Tibial nerve (tissue), 4 donors: ENCODE measurements at regions not wholly inside any gene's neighbourhood (a gene's known extent, or its start where the extent isn't known, plus 50 kb on each side); places are given as distances from the start of the nearest gene placed in this dataset.

Experiments
- DNase-seq, 2 donors: peaks; one replicate each; pipeline ENCODE4 v3.0.0-alpha.2; 2019; ENCODE audit warnings: low spot score in 2 of 2
- H3K27ac ChIP-seq, 4 donors: fragments of 200-600 bp; sonication (generic) in 3 of 4; one replicate each; pipeline ENCODE4 v1.5.1; 2017 to 2019; ENCODE audit warnings: mild to moderate bottlenecking in 1 of 4
- H3K27me3 ChIP-seq, 2 donors: fragments of 200-600 bp; sonication (generic) in 1 of 2; one replicate each; pipeline versions ENCODE4 v1.5.1 to v1.6.0; 2017 to 2019
- H3K36me3 ChIP-seq, 3 donors: fragments of 200-600 bp; sonication (generic); one replicate each; pipeline ENCODE4 v1.5.1; 2018 to 2019
- H3K4me1 ChIP-seq, 4 donors: fragments of 200-600 bp; sonication (generic) in 3 of 4; one replicate each; pipeline ENCODE4 v1.5.1; 2017 to 2019
- H3K4me3 ChIP-seq, 4 donors: fragments of 200-600 bp; sonication (generic) in 3 of 4; one replicate each; pipeline ENCODE4 v1.5.1; 2017 to 2019; ENCODE audit warnings: mild to moderate bottlenecking in 1 of 4, moderate library complexity in 1 of 4
- H3K9me3 ChIP-seq, 4 donors: fragments of 200-600 bp; sonication (generic) in 3 of 4; one replicate each; pipeline ENCODE4 v1.5.1; 2017 to 2019
- CTCF ChIP-seq, 5 experiments: fragments of 200-600 bp in 3 of 5; fragments of 450-650 bp in 2 of 5; sonication (generic) in 3 of 5; IDR thresholded peaks; one replicate each; pipeline ENCODE4 v1.5.1; 2016 to 2019; ENCODE audit warnings: antibody characterized with exemption in 5 of 5, mild to moderate bottlenecking in 3 of 5, moderate library complexity in 2 of 5
- EP300 ChIP-seq, 2 donors: sonication (generic); formaldehyde crosslinking; IDR thresholded peaks; one replicate each; pipeline ENCODE4 v1.6.1; 2017; ENCODE audit warnings: antibody characterized with exemption in 2 of 2, mild to moderate bottlenecking in 1 of 2
- POLR2A ChIP-seq, 2 donors: fragments of 450-650 bp; IDR thresholded peaks; one replicate each; pipeline ENCODE4 v1.6.1; 2017; ENCODE audit warnings: antibody characterized with exemption in 2 of 2, mild to moderate bottlenecking in 2 of 2, moderate library complexity in 2 of 2
- WGBS, 2 donors: methylation state at CpG; one replicate each; pipeline ENCODE4 v1.1.5; 2018; 5-methylcytosine and 5-hydroxymethylcytosine counted together

DNA sequence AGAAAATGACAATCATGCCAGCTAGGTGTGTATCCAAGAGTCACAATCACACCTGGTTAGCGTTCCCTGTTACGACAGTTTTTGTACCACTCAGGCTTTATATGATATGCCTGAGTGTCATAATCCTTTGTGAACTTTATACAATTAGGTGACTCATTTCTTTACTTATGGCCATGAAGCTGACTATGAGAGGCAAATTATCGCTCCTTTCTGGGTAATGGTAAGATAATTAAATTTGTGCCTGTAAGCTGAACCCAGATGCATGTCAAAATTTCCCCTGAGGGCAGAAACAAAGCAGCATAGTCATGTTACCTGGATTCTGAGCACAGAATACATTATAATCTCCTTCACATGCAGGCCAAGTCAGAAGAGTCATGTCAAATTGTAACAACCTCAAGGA, 970.1 kb upstream of the AMELY start:
- Histone ChIP-seq H3K27ac (no peak overlapping the region), H3K9me3 (no peaks in the 10 kb centered on the region), H3K4me3 (no peak overlapping the region), H3K36me3 (no peaks in the 10 kb centered on the region), H3K27me3 (no peaks in the 10 kb centered on the region), H3K4me1 (no peaks in the 10 kb centered on the region)
- 95% methylated on average over 3 of the region's 3 CpGs; no CpG with 5 or more reads in 1 of the 2 donors for WGBS, 2 donors
- TF ChIP-seq CTCF (IDR thresholded peaks at IDR 0.05), result no peak
- DNase-seq, result no peak

DNA sequence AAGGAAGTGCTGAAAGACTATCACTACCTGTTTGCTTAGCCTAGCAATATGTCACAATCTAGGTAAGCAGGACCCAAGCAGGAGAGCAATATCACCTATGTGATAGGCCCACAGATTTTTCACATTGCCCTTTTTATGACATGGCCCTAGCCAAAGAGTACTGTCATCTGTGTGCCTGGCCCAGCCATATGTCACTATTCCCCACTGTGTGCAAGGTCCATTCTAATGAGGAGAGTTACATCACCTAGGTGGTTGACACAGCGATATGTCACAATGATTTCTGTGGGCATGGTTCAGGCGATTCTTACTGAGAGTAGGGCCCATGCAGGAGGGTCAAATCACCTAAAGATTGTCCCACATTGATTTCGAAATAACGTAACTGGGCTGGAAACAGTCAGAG, 967.7 kb upstream of the AMELY start:
- H3K27me3 ChIP-seq, result no peaks in the 10 kb centered on the region
- no peak for DNase-seq
- no peaks in the 10 kb centered on the region for H3K36me3 ChIP-seq
- no peaks in the 10 kb centered on the region for H3K4me1 ChIP-seq
- TF ChIP-seq POLR2A (IDR thresholded peaks at IDR 0.05), result no peak
- no peak for TF ChIP-seq EP300 (IDR thresholded peaks at IDR 0.05)
- TF ChIP-seq CTCF (IDR thresholded peaks at IDR 0.05), result no peak
- H3K4me3 ChIP-seq, result no peak overlapping the region
- H3K27ac ChIP-seq, result no peak overlapping the region
- no peaks in the 10 kb centered on the region for H3K9me3 ChIP-seq
- 85% methylated on average over 4 of the region's 4 CpGs; no CpG with 5 or more reads in 1 of the 2 donors for WGBS, 2 donors

DNA sequence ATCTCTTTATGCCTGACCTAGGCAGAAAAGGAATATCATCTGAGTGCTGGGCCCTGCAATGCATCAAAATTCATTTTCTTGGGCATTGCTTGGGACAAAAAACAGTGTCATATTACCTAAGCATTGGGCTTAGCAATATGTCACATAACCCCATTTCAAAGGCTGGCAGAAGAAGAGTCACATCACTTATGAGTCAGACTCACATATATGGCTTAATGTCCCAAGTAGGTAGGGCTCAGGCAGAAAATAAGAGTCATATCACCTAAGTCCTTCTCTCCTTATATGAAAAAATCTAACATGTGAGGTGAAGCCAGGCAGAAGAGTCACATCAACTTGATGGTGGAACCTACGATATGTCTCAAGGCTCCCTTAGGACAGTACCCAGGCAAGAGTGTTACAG, 967.2 kb upstream of the AMELY start:
- Histone ChIP-seq H3K27me3 (no peaks in the 10 kb centered on the region), H3K4me3 (no peak overlapping the region), H3K4me1 (no peaks in the 10 kb centered on the region), H3K27ac (no peak overlapping the region), H3K9me3 (no peaks in the 10 kb centered on the region), H3K36me3 (no peaks in the 10 kb centered on the region)
- 100% methylated on average over 1 of the region's 1 CpG; no CpG with 5 or more reads in 1 of the 2 donors for WGBS, 2 donors
- TF ChIP-seq CTCF (IDR thresholded peaks at IDR 0.05) (no peak), EP300 (IDR thresholded peaks at IDR 0.05) (no peak), POLR2A (IDR thresholded peaks at IDR 0.05) (no peak)
- DNase-seq, result no peak

GRCh38 chrY:7877458-7877857, 965.9 kb upstream of the AMELY start:
- no peak overlapping the region for H3K27ac ChIP-seq
- WGBS, 2 donors, result 100% methylated on average over 1 of the region's 2 CpGs; no CpG with 5 or more reads in 1 of the 2 donors
- TF ChIP-seq EP300 (IDR thresholded peaks at IDR 0.05), result no peak
- TF ChIP-seq CTCF (IDR thresholded peaks at IDR 0.05), result no peak
- TF ChIP-seq POLR2A (IDR thresholded peaks at IDR 0.05), result no peak
- no peaks in the 10 kb centered on the region for H3K27me3 ChIP-seq
- no peak overlapping the region for H3K4me3 ChIP-seq
- no peaks in the 10 kb centered on the region for H3K4me1 ChIP-seq
- no peaks in the 10 kb centered on the region for H3K36me3 ChIP-seq
- DNase-seq, result no peak
- H3K9me3 ChIP-seq, result no peaks in the 10 kb centered on the region

DNA sequence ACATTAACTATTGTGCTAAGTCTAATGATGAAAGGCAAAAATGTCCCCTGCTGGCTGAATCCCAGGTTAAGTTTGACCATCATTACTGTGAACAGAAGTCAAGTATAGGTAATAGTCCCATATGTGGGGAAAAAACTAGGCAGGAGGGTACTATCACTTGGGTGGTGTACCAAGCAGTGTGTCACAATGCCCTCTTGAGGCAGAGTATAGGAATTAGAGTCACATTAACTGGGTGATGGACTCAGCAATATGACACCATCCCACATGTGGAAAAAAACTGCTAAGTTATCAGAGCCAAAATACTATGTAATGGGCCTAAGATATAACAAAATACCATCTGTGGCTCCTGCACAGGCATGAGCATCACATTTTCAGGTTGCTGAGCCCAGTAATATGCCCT, 962.5 kb upstream of the AMELY start:
- no peaks in the 10 kb centered on the region for H3K36me3 ChIP-seq
- no peak for DNase-seq
- no peaks in the 10 kb centered on the region for H3K4me1 ChIP-seq
- no peaks in the 10 kb centered on the region for H3K27me3 ChIP-seq
- no peaks in the 10 kb centered on the region for H3K9me3 ChIP-seq
- no peak overlapping the region for H3K27ac ChIP-seq
- H3K4me3 ChIP-seq, result no peak overlapping the region
- TF ChIP-seq EP300 (IDR thresholded peaks at IDR 0.05) (no peak), POLR2A (IDR thresholded peaks at IDR 0.05) (no peak), CTCF (IDR thresholded peaks at IDR 0.05) (no peak)
